GM19463 (cell line): ENCODE measurements at regions not wholly inside any gene's neighbourhood (a gene's known extent, or its start where the extent isn't known, plus 50 kb on each side); places are given as distances from the start of the nearest gene placed in this dataset.

ENCODE experiments used
- ATAC-seq: cut with Tn5 transposase; IDR thresholded peaks from one replicate; pipeline ENCODE4 v1.9.1; 2021; ENCODE audit warnings: mild to moderate bottlenecking, moderate library complexity; ENCODE audit not compliant: unreplicated experiment

GRCh38 chr5:164332349-164333196 is 827.2 kb downstream of the MAT2B start:
- no peak for ATAC-seq

- peak; percentile 75 for ATAC-seq
Observed at GRCh38 chr5:164335837-164336236, 830.4 kb downstream of the MAT2B start.

- peak; percentile 18 for ATAC-seq
Observed at GRCh38 chr5:164336276-164336675, 830.9 kb downstream of the MAT2B start.

- ATAC-seq: no peak
Observed at GRCh38 chr5:164336906-164337305, 831.5 kb downstream of the MAT2B start.

- ATAC-seq: no peak
Observed at GRCh38 chr5:164341056-164341619, 835.7 kb downstream of the MAT2B start.

- no peak for ATAC-seq
Observed at GRCh38 chr5:164345173-164345849, 839.9 kb downstream of the MAT2B start.

- no peak for ATAC-seq
Observed at GRCh38 chr5:164345853-164346252, 840.4 kb downstream of the MAT2B start.

- no peak for ATAC-seq
Observed at GRCh38 chr5:164346785-164347630, 841.6 kb downstream of the MAT2B start.

- ATAC-seq: no peak
Observed at GRCh38 chr5:164350236-164350635, 844.8 kb downstream of the MAT2B start.

- ATAC-seq: no peak
Observed at GRCh38 chr5:164351245-164351834, 845.9 kb downstream of the MAT2B start.

GRCh38 chr5:164352695-164353094 is 847.3 kb downstream of the MAT2B start:
- ATAC-seq: no peak

- ATAC-seq: no peak
Observed at GRCh38 chr5:164353155-164353554, 847.7 kb downstream of the MAT2B start.

GRCh38 chr5:164354139-164354751 is 848.8 kb downstream of the MAT2B start:
- ATAC-seq: no peak

- no peak for ATAC-seq
Observed at GRCh38 chr5:164355267-164355830, 849.9 kb downstream of the MAT2B start.

GRCh38 chr5:164356790-164357189 is 851.4 kb downstream of the MAT2B start:
- no peak for ATAC-seq

- ATAC-seq: no peak
Observed at GRCh38 chr5:164357395-164358033, 852.1 kb downstream of the MAT2B start.

GRCh38 chr5:164358531-164359259 is 853.3 kb downstream of the MAT2B start:
- peak; percentile 77 for ATAC-seq
